Testis (tissue), 2 donors: ENCODE measurements at regions not wholly inside any gene's neighbourhood (a gene's known extent, or its start where the extent isn't known, plus 50 kb on each side); places are given as distances from the start of the nearest gene placed in this dataset.

Experiments used
- DNase-seq: peaks from one replicate; pipeline ENCODE4 v3.0.0-alpha.2; 2019
- H3K27ac ChIP-seq, 2 donors: fragments of 200-600 bp; sonication (generic); one replicate each; pipeline ENCODE4 v1.5.1; 2019
- H3K27me3 ChIP-seq: fragments of 200-600 bp; sonication (generic); one replicate; pipeline ENCODE4 v1.5.1; 2019
- H3K36me3 ChIP-seq: fragments of 200-600 bp; sonication (generic); one replicate; pipeline ENCODE4 v1.5.1; 2017; ENCODE audit warnings: low read depth; ENCODE audit errors: missing control alignments
- H3K4me1 ChIP-seq: fragments of 200-600 bp; sonication (generic); one replicate; pipeline ENCODE4 v1.5.1; 2019
- H3K4me3 ChIP-seq, 2 donors: fragments of 200-600 bp; sonication (generic); one replicate each; pipeline ENCODE4 v1.5.1; 2017 to 2019
- H3K9me3 ChIP-seq: fragments of 200-600 bp; sonication (generic); one replicate; pipeline ENCODE4 v1.5.1; 2017
- CTCF ChIP-seq, 3 experiments: fragments of 450-650 bp in 2 of 3; fragments of 200-600 bp in 1 of 3; sonication (generic) in 1 of 3; IDR thresholded peaks; one replicate each; pipeline ENCODE4 v1.5.1; 2016 to 2019; ENCODE audit warnings: antibody characterized with exemption in 3 of 3, mild to moderate bottlenecking in 2 of 3, moderate library complexity in 1 of 3
- POLR2A ChIP-seq: fragments of 450-650 bp; IDR thresholded peaks from one replicate; pipeline ENCODE4 v1.6.1; 2017; ENCODE audit warnings: antibody characterized with exemption, mild to moderate bottlenecking, moderate library complexity
- WGBS, 2 donors: methylation state at CpG; one replicate each; pipeline ENCODE4 v1.1.5; 2018; 5-methylcytosine and 5-hydroxymethylcytosine counted together
- intact Hi-C: fragments of 100-400 bp; cut with DNase I; formaldehyde crosslinking; loops from one replicate; pipeline ENCODE4 v1.15.1; 2023; ENCODE audit warnings: low total_unique reads

- H3K9me3 ChIP-seq: no peaks in the 10 kb centered on the region
- intact Hi-C loops: no loop called here
- 71 to 75% methylated on average over 1 of the region's 1 CpG for WGBS, 2 donors
- DNase-seq: no peak
- H3K4me1 ChIP-seq: no peaks in the 10 kb centered on the region
- H3K4me3 ChIP-seq: no peak overlapping the region
- no peaks in the 10 kb centered on the region for H3K36me3 ChIP-seq
- H3K27ac ChIP-seq: no peak overlapping the region
- H3K27me3 ChIP-seq: no peaks in the 10 kb centered on the region
- TF ChIP-seq CTCF (IDR thresholded peaks at IDR 0.05) (no peak), POLR2A (no peak)
Measured at GRCh38 chr7:145860809-145861208, 255.8 kb upstream of the CNTNAP2 start.

- WGBS, 2 donors: 74 to 85% methylated on average over 6 of the region's 6 CpGs
- Histone ChIP-seq H3K4me3 (no peak overlapping the region), H3K27ac (no peak overlapping the region), H3K4me1 (no peaks in the 10 kb centered on the region), H3K9me3 (no peaks in the 10 kb centered on the region), H3K36me3 (no peaks in the 10 kb centered on the region), H3K27me3 (no peaks in the 10 kb centered on the region)
- DNase-seq: no peak
- TF ChIP-seq CTCF (IDR thresholded peaks at IDR 0.05) (no peak), POLR2A (no peak)
- intact Hi-C loops: no loop called here
Measured at GRCh38 chr7:145850636-145851035, 266.0 kb upstream of the CNTNAP2 start.

DNA sequence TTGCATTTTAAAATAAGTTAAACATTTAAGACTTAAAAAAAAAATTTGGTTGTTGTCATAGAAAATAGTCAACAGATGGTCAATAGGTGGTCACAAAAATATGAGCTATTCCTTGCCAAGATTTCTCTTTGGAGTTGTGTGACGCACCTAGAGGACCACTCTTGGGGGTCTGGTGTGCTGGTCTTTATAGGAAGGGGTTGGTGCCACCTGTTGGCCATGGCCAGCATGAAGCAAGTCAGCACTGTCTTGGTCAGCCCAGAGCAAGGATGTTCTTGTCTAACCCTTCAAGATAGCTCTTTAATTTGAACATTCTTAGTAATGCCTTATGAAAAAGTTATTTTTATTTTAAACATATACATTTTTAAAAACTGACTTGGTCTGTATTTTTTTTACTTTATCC lies 267.9 kb upstream of the CNTNAP2 start:
- DNase-seq: peak; percentile 47
- no peaks in the 10 kb centered on the region for H3K36me3 ChIP-seq
- TF ChIP-seq POLR2A: no peak
- TF ChIP-seq CTCF (IDR thresholded peaks at IDR 0.05): peak in 2 of 3 experiments; percentile 9 to 14

DNA sequence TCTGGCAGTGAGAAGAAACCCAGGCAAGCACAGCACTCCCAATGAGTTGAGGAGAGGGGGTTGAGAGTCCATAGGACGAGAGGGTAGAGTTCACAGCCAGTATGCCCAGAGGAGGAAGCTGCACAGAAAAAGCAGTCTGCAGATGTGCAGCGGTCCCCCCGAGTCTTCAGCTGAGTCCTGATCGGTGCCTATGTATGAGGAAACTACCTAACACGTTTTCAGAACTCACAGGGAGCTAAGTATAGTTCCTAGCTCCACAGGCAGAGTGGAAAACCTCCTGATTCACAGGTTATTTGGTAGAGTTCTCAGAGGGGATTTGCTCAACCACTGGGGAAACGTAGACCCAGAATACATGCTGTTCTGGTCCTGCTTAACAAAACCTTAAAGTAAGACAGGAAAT lies 271.3 kb upstream of the CNTNAP2 start:
- H3K27ac ChIP-seq: no peak overlapping the region
- TF ChIP-seq POLR2A (no peak), CTCF (IDR thresholded peaks at IDR 0.05) (no peak)
- 58 to 60% methylated on average over 6 of the region's 6 CpGs for WGBS, 2 donors
- DNase-seq: no peak
- no peaks in the 10 kb centered on the region for H3K4me1 ChIP-seq
- no peaks in the 10 kb centered on the region for H3K36me3 ChIP-seq
- no peaks in the 10 kb centered on the region for H3K9me3 ChIP-seq
- intact Hi-C loops: no loop called here
- no peak overlapping the region for H3K4me3 ChIP-seq
- H3K27me3 ChIP-seq: no peaks in the 10 kb centered on the region

More for the DNA sequence above, 267.9 kb upstream of the CNTNAP2 start:
- WGBS, 2 donors: 64 to 75% methylated on average over 1 of the region's 1 CpG
- H3K4me1 ChIP-seq: no peaks in the 10 kb centered on the region
- no peaks in the 10 kb centered on the region for H3K9me3 ChIP-seq
- H3K27me3 ChIP-seq: no peaks in the 10 kb centered on the region
- H3K4me3 ChIP-seq: no peak overlapping the region
- no peak overlapping the region for H3K27ac ChIP-seq
- intact Hi-C loops: no loop called here

- WGBS, 2 donors: 83 to 94% methylated on average over 1 of the region's 1 CpG
- intact Hi-C loops: no loop called here
- Histone ChIP-seq H3K9me3 (no peaks in the 10 kb centered on the region), H3K4me1 (no peaks in the 10 kb centered on the region), H3K4me3 (no peak overlapping the region), H3K27ac (no peak overlapping the region), H3K27me3 (no peaks in the 10 kb centered on the region), H3K36me3 (no peaks in the 10 kb centered on the region)
- DNase-seq: no peak
- TF ChIP-seq POLR2A: no peak
- no peak for TF ChIP-seq CTCF (IDR thresholded peaks at IDR 0.05)
Measured at GRCh38 chr7:145839814-145840213, 276.8 kb upstream of the CNTNAP2 start.
